Glomerular visceral epithelial cell (primary cell): ENCODE measurements at regions not wholly inside any gene's neighbourhood (a gene's known extent, or its start where the extent isn't known, plus 50 kb on each side); places are given as distances from the start of the nearest gene placed in this dataset.
"Not testable (repeated sequence)": the region's sequence is repeated elsewhere in the genome, so short reads cannot be mapped to it uniquely, and the experiment has no call there.

Experiments
- DNase-seq: peaks from one replicate; pipeline ENCODE4 v3.0.0-alpha.2; 2016; ENCODE audit errors: extremely low spot score

- not testable (repeated sequence) for DNase-seq
Observed at GRCh38 chr1:149228672-149229585, 125.6 kb upstream of the NBPF9 start.

- not testable (repeated sequence) for DNase-seq
Observed at GRCh38 chr1:149229813-149230212, 126.5 kb upstream of the NBPF9 start.

GRCh38 chr1:149234926-149235914 is 131.9 kb upstream of the NBPF9 start:
- not testable (repeated sequence) for DNase-seq

- DNase-seq, result not testable (repeated sequence)
Observed at GRCh38 chr1:149237515-149237914, 134.2 kb upstream of the NBPF9 start.

GRCh38 chr1:149239897-149240508 is 136.7 kb upstream of the NBPF9 start:
- not testable (repeated sequence) for DNase-seq

GRCh38 chr1:149240530-149240929 is 137.2 kb upstream of the NBPF9 start:
- DNase-seq, result not testable (repeated sequence)

GRCh38 chr1:149241272-149241671 is 137.9 kb upstream of the NBPF9 start:
- DNase-seq, result not testable (repeated sequence)

GRCh38 chr1:149243572-149243971 is 140.2 kb upstream of the NBPF9 start:
- not testable (repeated sequence) for DNase-seq

- DNase-seq, result not testable (repeated sequence)
Observed at GRCh38 chr1:149244621-149245020, 141.3 kb upstream of the NBPF9 start.

GRCh38 chr1:149246212-149246611 is 142.9 kb upstream of the NBPF9 start:
- DNase-seq, result not testable (repeated sequence)

GRCh38 chr1:149248610-149249009 is 145.3 kb upstream of the NBPF9 start:
- DNase-seq, result not testable (repeated sequence)

- not testable (repeated sequence) for DNase-seq
Observed at GRCh38 chr1:149249850-149250467, 146.6 kb upstream of the NBPF9 start.

GRCh38 chr1:149254894-149255847 is 151.8 kb upstream of the NBPF9 start:
- not testable (repeated sequence) for DNase-seq

GRCh38 chr1:149260284-149260683 is 156.9 kb upstream of the NBPF9 start:
- not testable (repeated sequence) for DNase-seq

GRCh38 chr1:149260736-149261340 is 157.5 kb upstream of the NBPF9 start:
- not testable (repeated sequence) for DNase-seq

- DNase-seq, result not testable (repeated sequence)
Observed at GRCh38 chr1:149267287-149267686, 163.9 kb upstream of the NBPF9 start.

GRCh38 chr1:149269001-149269702 is 165.8 kb upstream of the NBPF9 start:
- DNase-seq, result not testable (repeated sequence)

- not testable (repeated sequence) for DNase-seq
Observed at GRCh38 chr1:149269833-149270232, 166.5 kb upstream of the NBPF9 start.

GRCh38 chr1:149274493-149274892 is 171.1 kb upstream of the NBPF9 start:
- not testable (repeated sequence) for DNase-seq
